Chondrocyte (in vitro differentiated cells): ENCODE measurements at regions not wholly inside any gene's neighbourhood (a gene's known extent, or its start where the extent isn't known, plus 50 kb on each side); places are given as distances from the start of the nearest gene placed in this dataset.

ENCODE experiments used
- DNase-seq: peaks from one replicate; pipeline ENCODE4 v3.0.0; 2021; ENCODE audit warnings: mixed read lengths, low spot score
- H3K27ac Mint-ChIP-seq: one replicate; pipeline ENCODE4 v1.8.0; 2021; ENCODE audit warnings: mild to moderate bottlenecking, moderate library complexity, mixed read lengths; ENCODE audit not compliant: unreplicated experiment
- H3K27me3 Mint-ChIP-seq: 2 replicates; pipeline ENCODE4 v1.8.0; 2021; ENCODE audit warnings: low read depth, mixed read lengths
- H3K36me3 Mint-ChIP-seq: 2 replicates; pipeline ENCODE4 v1.8.0; 2021; ENCODE audit warnings: low read depth, mixed read lengths
- H3K4me1 Mint-ChIP-seq: 2 replicates; pipeline ENCODE4 v1.8.0; 2021; ENCODE audit warnings: low read depth, mild to moderate bottlenecking, mixed read lengths
- H3K4me3 Mint-ChIP-seq: one replicate; pipeline ENCODE4 v1.8.0; 2021; ENCODE audit warnings: mild to moderate bottlenecking, moderate library complexity, mixed read lengths; ENCODE audit not compliant: unreplicated experiment
- H3K9me3 Mint-ChIP-seq: 2 replicates; pipeline ENCODE4 v1.8.0; 2021; ENCODE audit warnings: low read depth, mixed read lengths
- TF ChIP-seq, protein P1 (sequence below): fragments of 200-600 bp; sonication (generic); IDR thresholded peaks from 2 replicates; pipeline ENCODE4 v1.5.0; 2021; ENCODE audit warnings: antibody characterized with exemption, mild to moderate bottlenecking, moderate library complexity

DNA sequence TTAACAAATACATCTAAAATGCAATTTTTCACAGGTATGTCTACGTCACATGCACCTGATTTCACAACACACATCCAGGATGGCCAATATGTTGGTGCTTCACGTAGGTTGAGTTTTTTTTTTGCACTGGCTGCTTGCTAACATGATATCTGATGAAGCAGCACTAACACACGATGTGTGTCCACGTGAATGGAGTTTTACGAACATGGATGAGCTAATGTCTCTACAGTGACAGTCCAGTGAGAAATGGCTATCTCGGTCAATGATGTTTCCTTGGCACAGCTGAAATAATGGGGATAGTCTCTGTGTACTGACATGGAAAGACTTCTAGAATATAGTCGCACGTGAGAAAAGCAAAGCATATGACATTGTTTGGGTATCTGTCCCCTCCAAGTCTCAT is 563.9 kb upstream of the ADARB2 start:
- TF ChIP-seq, protein P1, sequence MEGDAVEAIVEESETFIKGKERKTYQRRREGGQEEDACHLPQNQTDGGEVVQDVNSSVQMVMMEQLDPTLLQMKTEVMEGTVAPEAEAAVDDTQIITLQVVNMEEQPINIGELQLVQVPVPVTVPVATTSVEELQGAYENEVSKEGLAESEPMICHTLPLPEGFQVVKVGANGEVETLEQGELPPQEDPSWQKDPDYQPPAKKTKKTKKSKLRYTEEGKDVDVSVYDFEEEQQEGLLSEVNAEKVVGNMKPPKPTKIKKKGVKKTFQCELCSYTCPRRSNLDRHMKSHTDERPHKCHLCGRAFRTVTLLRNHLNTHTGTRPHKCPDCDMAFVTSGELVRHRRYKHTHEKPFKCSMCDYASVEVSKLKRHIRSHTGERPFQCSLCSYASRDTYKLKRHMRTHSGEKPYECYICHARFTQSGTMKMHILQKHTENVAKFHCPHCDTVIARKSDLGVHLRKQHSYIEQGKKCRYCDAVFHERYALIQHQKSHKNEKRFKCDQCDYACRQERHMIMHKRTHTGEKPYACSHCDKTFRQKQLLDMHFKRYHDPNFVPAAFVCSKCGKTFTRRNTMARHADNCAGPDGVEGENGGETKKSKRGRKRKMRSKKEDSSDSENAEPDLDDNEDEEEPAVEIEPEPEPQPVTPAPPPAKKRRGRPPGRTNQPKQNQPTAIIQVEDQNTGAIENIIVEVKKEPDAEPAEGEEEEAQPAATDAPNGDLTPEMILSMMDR, result no peak
- Mint-ChIP-seq H3K4me3 (no peak overlapping the region), H3K27me3 (peaks cover 2% of the 10 kb centered on the region), H3K9me3 (peaks cover 9% of the 10 kb centered on the region), H3K4me1 (no peaks in the 10 kb centered on the region), H3K36me3 (no peaks in the 10 kb centered on the region), H3K27ac (no peak overlapping the region)
- DNase-seq, result no peak

DNA sequence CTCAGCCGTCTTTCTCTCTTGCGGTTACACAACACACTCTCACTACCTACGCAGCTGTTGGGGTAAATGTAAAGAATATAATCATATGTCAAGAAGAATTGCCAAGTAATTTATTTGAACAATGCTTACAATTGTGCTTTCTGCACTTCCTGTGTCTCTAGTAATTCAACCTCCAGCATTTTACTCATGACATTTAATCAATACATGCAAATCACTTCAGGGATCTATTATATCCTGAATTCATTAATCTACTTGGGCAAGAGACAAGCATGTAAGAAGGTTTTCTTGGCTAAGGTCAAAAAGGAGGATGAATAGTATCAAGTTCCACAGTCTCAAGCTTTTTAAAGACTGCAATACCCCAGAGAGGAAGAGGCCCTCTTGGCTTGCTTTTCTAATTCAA is 562.9 kb upstream of the ADARB2 start:
- TF ChIP-seq, protein P1, result no peak
- Mint-ChIP-seq H3K4me3 (no peak overlapping the region), H3K36me3 (no peaks in the 10 kb centered on the region), H3K9me3 (peaks cover 9% of the 10 kb centered on the region), H3K27me3 (peaks cover 3% of the 10 kb centered on the region), H3K4me1 (no peaks in the 10 kb centered on the region), H3K27ac (no peak overlapping the region)
- no peak for DNase-seq

DNA sequence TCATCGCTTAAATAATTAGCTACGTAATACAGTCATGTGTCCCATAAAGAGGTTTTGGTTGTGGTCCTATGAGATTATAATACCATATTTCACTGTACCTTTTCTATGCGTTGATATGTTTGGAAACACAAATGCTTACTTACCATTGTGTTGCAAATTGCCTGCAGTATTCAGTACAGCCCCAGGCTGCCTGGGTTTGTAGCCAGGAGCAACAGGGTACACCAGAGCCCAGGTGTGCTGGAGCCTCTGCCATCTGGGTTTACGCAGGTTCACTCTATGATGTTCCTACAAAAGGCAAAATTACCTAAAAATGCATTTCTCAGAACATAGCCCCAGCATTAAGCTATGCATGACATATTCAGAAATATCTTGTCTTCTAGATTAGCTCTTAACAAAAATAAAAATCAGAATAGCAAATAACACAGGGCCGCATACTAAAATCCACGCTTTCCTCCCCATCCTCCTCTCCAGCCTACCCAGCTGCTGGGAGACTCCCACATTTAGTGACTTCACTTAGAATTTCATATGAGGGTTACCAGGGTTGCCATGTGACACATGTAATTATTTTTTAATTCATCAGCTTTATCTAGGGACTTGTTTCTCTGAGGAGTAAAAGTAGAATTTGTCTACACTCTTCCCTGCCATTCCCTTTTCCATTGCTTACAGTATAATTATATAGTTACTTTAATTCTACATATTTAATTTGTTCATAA is 559.0 kb upstream of the ADARB2 start:
- no peaks in the 10 kb centered on the region for H3K36me3 Mint-ChIP-seq
- no peak for DNase-seq
- no peaks in the 10 kb centered on the region for H3K4me1 Mint-ChIP-seq
- peaks cover 6% of the 10 kb centered on the region for H3K27me3 Mint-ChIP-seq
- no peak overlapping the region for H3K4me3 Mint-ChIP-seq
- no peak overlapping the region for H3K27ac Mint-ChIP-seq
- H3K9me3 Mint-ChIP-seq, result peaks cover 3% of the 10 kb centered on the region
- TF ChIP-seq, protein P1, result no peak

DNA sequence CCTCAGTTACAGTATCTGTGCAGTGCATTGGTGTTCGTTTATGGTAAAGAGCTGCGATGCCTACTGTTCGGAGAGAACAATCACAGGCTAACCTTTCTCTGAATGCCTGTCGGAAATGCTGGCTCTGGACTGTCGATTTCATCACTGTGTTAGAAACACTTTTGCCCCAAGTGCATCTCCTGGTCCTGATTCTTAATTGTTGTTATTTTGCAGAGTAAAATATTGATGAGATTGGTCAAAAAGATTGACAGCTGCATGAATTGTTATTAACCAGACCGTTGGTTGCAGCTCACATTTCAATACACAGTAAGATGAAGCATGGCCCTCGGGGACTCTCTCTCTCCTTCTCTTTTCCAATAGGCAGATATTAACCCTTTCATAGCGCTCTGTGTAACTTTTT is 557.4 kb upstream of the ADARB2 start:
- H3K9me3 Mint-ChIP-seq, result no peaks in the 10 kb centered on the region
- no peak overlapping the region for H3K27ac Mint-ChIP-seq
- no peaks in the 10 kb centered on the region for H3K4me1 Mint-ChIP-seq
- no peak for DNase-seq
- TF ChIP-seq, protein P1, result no peak
- H3K4me3 Mint-ChIP-seq, result no peak overlapping the region
- no peaks in the 10 kb centered on the region for H3K36me3 Mint-ChIP-seq
- peaks cover 6% of the 10 kb centered on the region for H3K27me3 Mint-ChIP-seq

DNA sequence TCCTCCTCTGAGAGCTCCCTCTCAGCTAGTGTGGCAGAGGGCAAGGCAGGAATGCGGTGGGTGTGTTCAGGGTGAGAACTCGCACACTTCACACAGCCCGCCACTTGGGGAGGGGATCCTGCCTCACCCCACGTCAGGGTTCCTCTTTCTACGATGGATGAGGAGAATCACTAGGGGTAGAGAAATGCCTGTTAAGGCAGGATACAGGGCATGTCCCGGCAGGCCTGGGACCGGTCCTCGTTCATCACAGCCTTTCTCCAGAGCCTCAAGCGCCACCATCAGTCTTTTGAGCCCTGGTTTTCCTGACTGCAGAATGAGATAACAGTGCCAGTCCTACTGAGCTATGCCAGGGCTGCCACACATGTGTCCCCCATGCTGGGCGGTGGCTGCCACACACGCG is 546.7 kb upstream of the ADARB2 start:
- Mint-ChIP-seq H3K36me3 (no peaks in the 10 kb centered on the region), H3K27me3 (peaks cover 10% of the 10 kb centered on the region), H3K9me3 (no peaks in the 10 kb centered on the region), H3K4me1 (peaks cover 6% of the 10 kb centered on the region), H3K27ac (no peak overlapping the region), H3K4me3 (no peak overlapping the region)
- no peak for DNase-seq
- TF ChIP-seq, protein P1, result no peak
